ENCODE measurements at regions not wholly inside any gene's neighbourhood (a gene's known extent, or its start where the extent isn't known, plus 50 kb on each side); places are given as distances from the start of the nearest gene placed in this dataset.

- H3K4me1 ChIP-seq: no peaks in the 10 kb centered on the region
- intact Hi-C loops (cut with DNase I): no loop called here
- H3K9me3 ChIP-seq: no peaks in the 10 kb centered on the region
- H3K4me3 ChIP-seq: no peak overlapping the region
- TF ChIP-seq CTCF (IDR thresholded peaks at IDR 0.05): no peak
- 83 to 89% methylated on average over 4 of the region's 4 CpGs for WGBS, 2 donors
- no peak overlapping the region for H3K27ac ChIP-seq
- no peak for DNase-seq
- no peak for FAIRE-seq
- H3K36me3 ChIP-seq: no peaks in the 10 kb centered on the region
- ATAC-seq: no peak
- H3K27me3 ChIP-seq: no peaks in the 10 kb centered on the region
Measured at GRCh38 chr1:11377954-11378353, 101.0 kb upstream of the DISP3 start.

- Histone ChIP-seq H3K4me3 (no peak overlapping the region), H3K36me3 (no peaks in the 10 kb centered on the region), H3K4me1 (no peaks in the 10 kb centered on the region), H3K27ac (no peak overlapping the region), H3K9me3 (no peaks in the 10 kb centered on the region), H3K27me3 (no peaks in the 10 kb centered on the region)
- WGBS, 2 donors: 23 to 26% methylated on average over 8 of the region's 8 CpGs
- TF ChIP-seq CTCF (IDR thresholded peaks at IDR 0.05): no peak
- DNase-seq: no peak
- intact Hi-C loops (cut with DNase I): no loop called here
- no peak for FAIRE-seq
- no peak for ATAC-seq
Measured at GRCh38 chr1:11379851-11380250, 99.1 kb upstream of the DISP3 start.

DNA sequence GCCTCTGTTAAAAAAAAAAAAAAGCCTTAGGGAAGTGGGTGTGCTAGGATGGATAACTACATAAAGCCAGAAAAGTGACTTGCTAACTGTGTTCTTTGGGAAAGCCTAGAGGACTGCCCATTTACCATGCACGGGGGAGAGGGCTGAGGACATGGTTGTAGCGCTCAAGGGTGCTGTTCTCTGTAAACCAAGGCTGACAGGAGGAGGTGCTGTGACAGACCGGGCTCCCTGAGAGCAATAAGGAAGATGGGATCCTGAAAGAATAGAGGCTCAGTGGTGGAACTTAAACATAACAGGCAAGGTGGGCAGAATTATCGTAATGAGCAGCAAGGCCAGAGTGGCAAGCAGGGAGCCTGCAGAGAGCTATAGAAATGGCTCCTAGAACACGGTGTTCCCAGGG lies 98.5 kb upstream of the DISP3 start:
- 57% methylated on average over 5 of the region's 5 CpGs for WGBS, 2 donors
- Histone ChIP-seq H3K4me1 (no peaks in the 10 kb centered on the region), H3K4me3 (no peak overlapping the region), H3K36me3 (no peaks in the 10 kb centered on the region), H3K27me3 (no peaks in the 10 kb centered on the region), H3K9me3 (no peaks in the 10 kb centered on the region), H3K27ac (no peak overlapping the region)
- intact Hi-C loops (cut with DNase I): no loop called here
- ATAC-seq (no peak), FAIRE-seq (no peak), DNase-seq (no peak)
- no peak for TF ChIP-seq CTCF (IDR thresholded peaks at IDR 0.05)

DNA sequence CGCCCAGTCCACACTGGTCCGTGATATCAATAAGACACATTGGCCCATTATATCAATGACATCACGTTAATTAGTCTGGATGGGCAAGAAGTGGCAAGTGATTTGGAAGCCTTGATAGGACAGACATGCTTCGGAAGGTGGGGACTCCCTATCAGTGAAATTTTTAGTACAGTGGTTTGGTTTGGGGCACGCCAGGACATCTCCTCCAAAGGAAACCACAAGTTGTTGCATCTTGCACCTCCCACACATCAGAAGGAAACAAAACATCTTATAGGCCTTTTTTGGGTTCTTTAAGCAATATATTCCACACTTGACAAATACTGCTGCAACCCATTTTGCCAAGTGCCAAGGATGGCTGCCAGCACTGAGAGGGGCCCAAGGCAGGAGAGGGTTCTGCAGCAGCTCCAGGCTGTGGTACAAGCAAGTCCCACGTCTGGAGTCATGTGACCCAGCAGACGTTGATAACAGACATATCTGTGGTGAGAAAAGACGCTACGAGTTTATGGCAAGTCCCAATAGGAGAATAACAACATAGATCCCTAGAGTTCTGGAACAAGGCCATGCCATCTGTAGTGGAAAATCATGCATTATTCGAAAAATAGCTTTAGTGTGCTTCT lies 95.3 kb upstream of the DISP3 start:
- Histone ChIP-seq H3K27ac (no peak overlapping the region), H3K36me3 (no peaks in the 10 kb centered on the region), H3K9me3 (no peaks in the 10 kb centered on the region), H3K4me1 (no peaks in the 10 kb centered on the region), H3K4me3 (no peak overlapping the region), H3K27me3 (peaks cover 0 to 3% (median 0%) of the 10 kb centered on the region in 4 donors)
- intact Hi-C loops (cut with DNase I): no loop called here
- WGBS, 2 donors: 45 to 56% methylated on average over 10 of the region's 10 CpGs
- no peak for TF ChIP-seq CTCF (IDR thresholded peaks at IDR 0.05)
- ATAC-seq: no peak
- DNase-seq: no peak
- FAIRE-seq: no peak

DNA sequence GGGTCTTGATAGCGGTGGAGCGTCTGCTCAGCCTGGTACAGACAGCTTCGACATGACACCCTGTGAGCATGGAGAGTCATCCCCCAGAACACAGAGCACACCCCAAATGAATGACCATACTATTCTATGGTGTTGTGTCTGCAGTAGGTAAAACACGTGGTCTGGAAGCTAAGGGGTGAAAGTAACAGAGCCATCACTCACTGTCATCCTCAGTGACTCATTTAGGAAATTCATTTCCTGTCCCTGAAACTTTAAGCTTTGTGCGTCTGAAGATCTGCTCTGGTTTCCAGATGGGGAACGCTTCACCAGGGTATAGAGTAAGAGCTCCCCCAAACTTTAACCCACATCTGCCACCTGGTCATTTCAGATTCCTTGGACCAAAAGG lies 94.8 kb upstream of the DISP3 start:
- Histone ChIP-seq H3K9me3 (no peaks in the 10 kb centered on the region), H3K27me3 (peaks cover 0 to 3% (median 0%) of the 10 kb centered on the region in 4 donors), H3K27ac (no peak overlapping the region), H3K4me3 (no peak overlapping the region), H3K36me3 (no peaks in the 10 kb centered on the region), H3K4me1 (no peaks in the 10 kb centered on the region)
- 43 to 45% methylated on average over 6 of the region's 6 CpGs for WGBS, 2 donors
- no peak for ATAC-seq
- no peak for FAIRE-seq
- DNase-seq: no peak
- intact Hi-C loops (cut with DNase I): no loop called here
- TF ChIP-seq CTCF (IDR thresholded peaks at IDR 0.05): no peak

All from pancreas (tissue), 10 donors.